DMS79 (cell line): ENCODE measurements at regions not wholly inside any gene's neighbourhood (a gene's known extent, or its start where the extent isn't known, plus 50 kb on each side); places are given as distances from the start of the nearest gene placed in this dataset.
"Not testable (repeated sequence)": the region's sequence is repeated elsewhere in the genome, so short reads cannot be mapped to it uniquely, and the experiment has no call there.

Source experiments
- DNase-seq: peaks from one replicate; lab custom pipeline; 2025; lab: John Stamatoyannopoulos, UW

- DNase-seq, result no peak
These were observed 766.9 kb upstream of the PCDH10 start for GRCh38 chr4:132382243-132382642.

GRCh38 chr4:132383571-132384199, 765.4 kb upstream of the PCDH10 start:
- no peak for DNase-seq

GRCh38 chr4:132384709-132385108, 764.4 kb upstream of the PCDH10 start:
- DNase-seq, result no peak

- no peak for DNase-seq
These were observed 763.0 kb upstream of the PCDH10 start for GRCh38 chr4:132386130-132386529.

GRCh38 chr4:132387060-132387459, 762.0 kb upstream of the PCDH10 start:
- DNase-seq, result no peak

- DNase-seq, result no peak
These were observed 753.5 kb upstream of the PCDH10 start for GRCh38 chr4:132395561-132395960.

- DNase-seq, result no peak
These were observed 752.5 kb upstream of the PCDH10 start for GRCh38 chr4:132396636-132397035.

GRCh38 chr4:132417220-132417619, 731.9 kb upstream of the PCDH10 start:
- DNase-seq, result no peak

- no peak for DNase-seq
These were observed 722.0 kb upstream of the PCDH10 start for GRCh38 chr4:132427125-132427524.

GRCh38 chr4:132437117-132437516, 712.0 kb upstream of the PCDH10 start:
- no peak for DNase-seq

- DNase-seq, result no peak
These were observed 703.7 kb upstream of the PCDH10 start for GRCh38 chr4:132445386-132445785.

GRCh38 chr4:132457987-132458386, 691.1 kb upstream of the PCDH10 start:
- DNase-seq, result not testable (repeated sequence)

- no peak for DNase-seq
These were observed 669.6 kb upstream of the PCDH10 start for GRCh38 chr4:132479543-132479942.

- no peak for DNase-seq
These were observed 660.5 kb upstream of the PCDH10 start for GRCh38 chr4:132488555-132488954.

GRCh38 chr4:132493476-132493875, 655.6 kb upstream of the PCDH10 start:
- no peak for DNase-seq

- DNase-seq, result not testable (repeated sequence)
These were observed 653.8 kb upstream of the PCDH10 start for GRCh38 chr4:132495267-132495812.

GRCh38 chr4:132498215-132498614, 650.9 kb upstream of the PCDH10 start:
- DNase-seq, result no peak

- no peak for DNase-seq
These were observed 647.0 kb upstream of the PCDH10 start for GRCh38 chr4:132502096-132502552.

GRCh38 chr4:132504438-132504837, 644.7 kb upstream of the PCDH10 start:
- DNase-seq, result no peak

- no peak for DNase-seq
These were observed 642.5 kb upstream of the PCDH10 start for GRCh38 chr4:132506568-132506967.

GRCh38 chr4:132513491-132513890, 635.6 kb upstream of the PCDH10 start:
- DNase-seq, result no peak

GRCh38 chr4:132526652-132527051, 622.4 kb upstream of the PCDH10 start:
- DNase-seq, result no peak

GRCh38 chr4:132527817-132528216, 621.3 kb upstream of the PCDH10 start:
- no peak for DNase-seq

- no peak for DNase-seq
These were observed 618.2 kb upstream of the PCDH10 start for GRCh38 chr4:132530861-132531260.
